ENCODE measurements at regions not wholly inside any gene's neighbourhood (a gene's known extent, or its start where the extent isn't known, plus 50 kb on each side); places are given as distances from the start of the nearest gene placed in this dataset.

- no peak for TF ChIP-seq CTCF (conservative IDR thresholded peaks at IDR 0.05)
- H3K27ac ChIP-seq, result no peak overlapping the region
These were observed 135.8 kb upstream of the TMEM72 start for GRCh38 chr10:44775402-44775741.

DNA sequence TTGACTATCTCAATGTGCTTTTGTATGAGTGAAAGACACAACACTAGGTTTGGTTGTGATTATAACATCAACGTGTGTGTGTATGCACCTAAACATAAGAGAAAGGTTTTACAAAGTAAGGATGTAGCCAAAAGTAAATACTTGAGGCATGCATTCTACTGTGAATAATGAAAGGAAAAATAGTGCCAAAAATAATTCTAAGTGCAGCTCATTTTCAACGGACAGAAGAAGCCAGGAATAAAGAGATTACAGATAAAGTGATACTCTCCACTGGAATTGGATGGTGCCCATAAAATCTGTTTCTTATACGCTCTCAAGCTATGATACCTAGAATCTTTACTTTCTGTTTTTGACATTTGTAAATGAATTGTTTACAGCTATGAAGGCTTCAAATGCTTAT is 135.0 kb upstream of the TMEM72 start:
- H3K27ac ChIP-seq, result no peak overlapping the region
- no peak for TF ChIP-seq CTCF (conservative IDR thresholded peaks at IDR 0.05)

DNA sequence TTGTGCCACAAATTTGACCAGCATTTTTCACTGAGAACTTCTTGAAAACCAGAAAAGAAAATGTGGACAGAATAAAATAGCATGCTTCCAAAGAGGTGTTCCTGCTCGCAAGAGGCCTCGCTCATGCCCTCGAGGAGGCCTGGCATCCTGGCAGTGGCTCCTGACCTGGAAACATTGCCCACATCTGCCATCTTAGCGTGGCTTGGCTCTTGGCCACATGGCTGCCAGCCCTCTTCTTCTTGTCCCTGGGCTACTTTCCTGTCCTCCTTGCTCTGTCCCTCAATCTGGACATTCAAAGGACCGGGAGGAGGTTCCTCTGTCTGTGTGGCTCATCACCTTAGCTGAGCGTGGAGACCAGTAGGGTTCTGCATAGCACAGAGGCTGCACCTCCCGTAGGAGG is 131.6 kb upstream of the TMEM72 start:
- no peak overlapping the region for H3K27ac ChIP-seq
- TF ChIP-seq CTCF (conservative IDR thresholded peaks at IDR 0.05), result no peak

GRCh38 chr10:44780426-44780825 is 130.7 kb upstream of the TMEM72 start:
- TF ChIP-seq CTCF (conservative IDR thresholded peaks at IDR 0.05), result no peak
- no peak overlapping the region for H3K27ac ChIP-seq

GRCh38 chr10:44781131-44781530 is 130.0 kb upstream of the TMEM72 start:
- no peak overlapping the region for H3K27ac ChIP-seq
- TF ChIP-seq CTCF (conservative IDR thresholded peaks at IDR 0.05), result no peak

- no peak for TF ChIP-seq CTCF (conservative IDR thresholded peaks at IDR 0.05)
- no peak overlapping the region for H3K27ac ChIP-seq
These were observed 124.8 kb upstream of the TMEM72 start for GRCh38 chr10:44786286-44786850.

GRCh38 chr10:44787480-44788075 is 123.6 kb upstream of the TMEM72 start:
- no peak for TF ChIP-seq CTCF (conservative IDR thresholded peaks at IDR 0.05)
- no peak overlapping the region for H3K27ac ChIP-seq
